Activated B cell treated with CpG ODN at 0.5 μM for 24 hours (primary cell): ENCODE measurements at regions not wholly inside any gene's neighbourhood (a gene's known extent, or its start where the extent isn't known, plus 50 kb on each side); places are given as distances from the start of the nearest gene placed in this dataset.
"Not testable (repeated sequence)": the region's sequence is repeated elsewhere in the genome, so short reads cannot be mapped to it uniquely, and the experiment has no call there.

Experiments
- ATAC-seq: fragments of 200-7000 bp; cut with Tn5 transposase; one replicate; pipeline ENCODE4 v1.10.0; 2021; ENCODE audit warnings: low read depth, mild to moderate bottlenecking, moderate library complexity
- CTCF ChIA-PET: fragments of 350-600 bp; sonication (Branson Sonifier 250); formaldehyde crosslinking; loops from one replicate; lab custom pipeline; 2021; ENCODE audit warnings: antibody characterized with exemption; lab: Charles Lee
- POLR2A ChIA-PET: fragments of 350-600 bp; sonication (Branson Sonifier 250); formaldehyde crosslinking; loops from one replicate; lab custom pipeline; 2021; ENCODE audit warnings: antibody characterized with exemption; lab: Charles Lee
- DNase-seq: peaks from one replicate; pipeline ENCODE4 v3.0.0; 2022
- H3K27ac Mint-ChIP-seq: one replicate; pipeline ENCODE4 v1.8.0; 2020; ENCODE audit warnings: mixed read lengths
- H3K27me3 Mint-ChIP-seq: one replicate; pipeline ENCODE4 v1.8.0; 2021; ENCODE audit warnings: mixed read lengths
- H3K36me3 Mint-ChIP-seq: one replicate; pipeline ENCODE4 v1.8.0; 2021; ENCODE audit warnings: low read depth, mixed read lengths
- H3K4me1 Mint-ChIP-seq: one replicate; pipeline ENCODE4 v1.8.0; 2021; ENCODE audit warnings: mixed read lengths
- H3K4me3 Mint-ChIP-seq: one replicate; pipeline ENCODE4 v1.8.0; 2020; ENCODE audit warnings: mild to moderate bottlenecking, mixed read lengths
- H3K9me3 Mint-ChIP-seq: one replicate; pipeline ENCODE4 v1.8.0; 2020; ENCODE audit warnings: mixed read lengths
- CTCF ChIP-seq: fragments of 200-600 bp; IDR thresholded peaks from one replicate; pipeline ENCODE4 v1.8.0; 2022; ENCODE audit warnings: antibody characterized with exemption, mild to moderate bottlenecking
- intact Hi-C: fragments of 100-400 bp; cut with micrococcal nuclease; formaldehyde crosslinking; loops from one replicate; pipeline ENCODE4 v1.15.1; 2024

- H3K4me3 Mint-ChIP-seq, result no peak overlapping the region
- H3K27ac Mint-ChIP-seq, result no peak overlapping the region
- no peaks in the 10 kb centered on the region for H3K4me1 Mint-ChIP-seq
- intact Hi-C loops, result no loop called here
- no peak for DNase-seq
- ATAC-seq, result no peak
- H3K36me3 Mint-ChIP-seq, result no peaks in the 10 kb centered on the region
- no peak for TF ChIP-seq CTCF
- H3K9me3 Mint-ChIP-seq, result peaks cover 9% of the 10 kb centered on the region
- ChIA-PET POLR2A (no interaction called here), CTCF (no interaction called here)
- H3K27me3 Mint-ChIP-seq, result no peaks in the 10 kb centered on the region
These were observed 358.3 kb upstream of the KIAA1217 start for GRCh38 chr10:23850631-23851030.

GRCh38 chr10:23859598-23859997 lies 349.3 kb upstream of the KIAA1217 start:
- Mint-ChIP-seq H3K4me3 (no peak overlapping the region), H3K27ac (no peak overlapping the region), H3K4me1 (no peaks in the 10 kb centered on the region), H3K9me3 (peaks cover 3% of the 10 kb centered on the region), H3K36me3 (no peaks in the 10 kb centered on the region), H3K27me3 (no peaks in the 10 kb centered on the region)
- CTCF ChIA-PET, result no interaction called here
- intact Hi-C loops, result no loop called here
- DNase-seq (no peak), ATAC-seq (no peak)
- no peak for TF ChIP-seq CTCF
- POLR2A ChIA-PET, result no interaction called here

- ChIA-PET CTCF (no interaction called here), POLR2A (no interaction called here)
- no peaks in the 10 kb centered on the region for H3K4me1 Mint-ChIP-seq
- H3K27me3 Mint-ChIP-seq, result no peaks in the 10 kb centered on the region
- ATAC-seq (no peak), DNase-seq (no peak)
- no peaks in the 10 kb centered on the region for H3K36me3 Mint-ChIP-seq
- no peak for TF ChIP-seq CTCF
- no peak overlapping the region for H3K4me3 Mint-ChIP-seq
- no peak overlapping the region for H3K27ac Mint-ChIP-seq
- H3K9me3 Mint-ChIP-seq, result no peaks in the 10 kb centered on the region
- intact Hi-C loops, result no loop called here
These were observed 344.2 kb upstream of the KIAA1217 start for GRCh38 chr10:23864631-23865147.

- H3K9me3 Mint-ChIP-seq, H3K36me3 Mint-ChIP-seq, H3K4me3 Mint-ChIP-seq, ATAC-seq, CTCF ChIA-PET, POLR2A ChIA-PET, intact Hi-C loops, DNase-seq, H3K27ac Mint-ChIP-seq, H3K4me1 Mint-ChIP-seq, H3K27me3 Mint-ChIP-seq: not testable (repeated sequence)
These were observed 342.0 kb upstream of the KIAA1217 start for GRCh38 chr10:23866985-23867384.

GRCh38 chr10:23868121-23868520 lies 340.8 kb upstream of the KIAA1217 start:
- intact Hi-C loops, result no loop called here
- Mint-ChIP-seq H3K27me3 (peaks cover 2% of the 10 kb centered on the region), H3K4me1 (no peaks in the 10 kb centered on the region), H3K4me3 (no peak overlapping the region), H3K27ac (no peak overlapping the region), H3K9me3 (no peaks in the 10 kb centered on the region), H3K36me3 (no peaks in the 10 kb centered on the region)
- ChIA-PET POLR2A (no interaction called here), CTCF (no interaction called here)
- DNase-seq, result no peak
- no peak for ATAC-seq
- no peak for TF ChIP-seq CTCF

GRCh38 chr10:23869548-23869947 lies 339.4 kb upstream of the KIAA1217 start:
- Mint-ChIP-seq H3K27me3 (peaks cover 2% of the 10 kb centered on the region), H3K9me3 (no peaks in the 10 kb centered on the region), H3K4me3 (no peak overlapping the region), H3K4me1 (no peaks in the 10 kb centered on the region), H3K27ac (no peak overlapping the region), H3K36me3 (no peaks in the 10 kb centered on the region)
- no peak for DNase-seq
- ChIA-PET POLR2A (no interaction called here), CTCF (no interaction called here)
- intact Hi-C loops, result no loop called here
- no peak for TF ChIP-seq CTCF
- ATAC-seq, result no peak
